Choroid plexus epithelial cell (primary cell): ENCODE measurements at regions not wholly inside any gene's neighbourhood (a gene's known extent, or its start where the extent isn't known, plus 50 kb on each side); places are given as distances from the start of the nearest gene placed in this dataset.

Source experiments
- DNase-seq: peaks from one replicate; pipeline ENCODE4 v3.0.0-alpha.2; 2010; ENCODE audit warnings: low read depth
- H3K4me3 ChIP-seq: 2 replicates; pipeline ENCODE4 v1.5.1; 2011; ENCODE audit warnings: low read depth, mild to moderate bottlenecking, control low read depth, low read length, moderate library complexity
- TF ChIP-seq, protein P1 (sequence below): conservative IDR thresholded peaks from 2 replicates; pipeline ENCODE4 v1.5.1; 2011; ENCODE audit warnings: low read depth, mild to moderate bottlenecking, control low read depth, inconsistent platforms, low read length, moderate library complexity

DNA sequence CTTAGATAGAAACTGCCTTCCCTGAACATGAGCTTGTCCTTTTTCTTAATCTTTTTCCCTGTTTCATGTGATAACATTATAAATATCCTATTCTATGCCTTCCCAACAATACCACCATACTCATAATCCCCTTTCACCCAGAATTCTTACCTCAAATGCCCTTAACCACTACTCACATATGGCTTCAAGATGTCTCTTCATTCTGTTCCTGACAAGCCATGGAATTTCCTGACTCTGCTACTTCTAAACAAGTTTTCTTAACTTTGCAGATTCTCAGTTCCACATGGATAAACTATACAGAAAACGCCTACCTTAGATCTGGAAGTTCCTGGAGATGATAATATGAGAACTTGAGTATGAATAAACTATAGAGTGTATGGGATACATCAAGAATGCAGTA lies 1217.8 kb downstream of the CDH8 start:
- no peak for DNase-seq
- H3K4me3 ChIP-seq: no peak overlapping the region
- TF ChIP-seq, protein P1, sequence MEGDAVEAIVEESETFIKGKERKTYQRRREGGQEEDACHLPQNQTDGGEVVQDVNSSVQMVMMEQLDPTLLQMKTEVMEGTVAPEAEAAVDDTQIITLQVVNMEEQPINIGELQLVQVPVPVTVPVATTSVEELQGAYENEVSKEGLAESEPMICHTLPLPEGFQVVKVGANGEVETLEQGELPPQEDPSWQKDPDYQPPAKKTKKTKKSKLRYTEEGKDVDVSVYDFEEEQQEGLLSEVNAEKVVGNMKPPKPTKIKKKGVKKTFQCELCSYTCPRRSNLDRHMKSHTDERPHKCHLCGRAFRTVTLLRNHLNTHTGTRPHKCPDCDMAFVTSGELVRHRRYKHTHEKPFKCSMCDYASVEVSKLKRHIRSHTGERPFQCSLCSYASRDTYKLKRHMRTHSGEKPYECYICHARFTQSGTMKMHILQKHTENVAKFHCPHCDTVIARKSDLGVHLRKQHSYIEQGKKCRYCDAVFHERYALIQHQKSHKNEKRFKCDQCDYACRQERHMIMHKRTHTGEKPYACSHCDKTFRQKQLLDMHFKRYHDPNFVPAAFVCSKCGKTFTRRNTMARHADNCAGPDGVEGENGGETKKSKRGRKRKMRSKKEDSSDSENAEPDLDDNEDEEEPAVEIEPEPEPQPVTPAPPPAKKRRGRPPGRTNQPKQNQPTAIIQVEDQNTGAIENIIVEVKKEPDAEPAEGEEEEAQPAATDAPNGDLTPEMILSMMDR: no peak

DNA sequence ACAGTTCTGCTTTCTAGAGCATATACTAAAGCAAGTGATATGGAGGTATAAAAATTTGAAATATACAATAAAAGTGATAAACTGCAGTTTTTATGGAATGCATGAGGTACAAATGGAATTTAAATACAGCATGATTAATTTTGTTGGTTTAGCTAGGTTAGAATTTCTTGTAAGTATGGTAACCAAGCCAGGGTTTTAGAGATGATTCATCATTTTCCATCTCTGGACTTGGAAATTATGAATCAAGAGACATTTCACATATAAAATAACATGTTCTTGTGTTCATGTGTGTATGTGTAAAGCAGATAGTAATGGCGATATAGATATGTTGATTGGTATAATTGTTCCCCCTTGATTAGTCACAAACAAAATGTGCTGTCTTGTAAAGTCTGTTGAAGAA lies 1219.8 kb downstream of the CDH8 start:
- no peak for DNase-seq
- TF ChIP-seq, protein P1: no peak

DNA sequence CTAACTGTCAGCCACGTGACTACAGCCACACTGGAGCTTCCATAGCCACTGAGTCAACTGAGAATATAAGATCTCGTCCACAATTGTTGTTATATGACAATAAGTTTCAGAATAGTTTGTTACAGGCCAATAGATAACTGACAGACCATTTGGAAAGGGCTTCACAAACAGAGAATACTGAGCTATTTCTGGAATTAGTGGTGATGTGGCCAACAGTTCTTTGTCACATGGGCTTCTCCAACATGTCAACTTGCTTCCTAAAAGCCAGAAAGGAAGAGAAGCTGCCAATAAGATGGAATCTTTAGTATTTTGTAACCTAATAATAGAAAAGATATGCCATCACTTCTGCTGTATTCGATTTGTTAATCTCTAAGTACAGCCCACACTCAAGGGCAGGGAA lies 1220.4 kb downstream of the CDH8 start:
- TF ChIP-seq, protein P1: no peak
- no peak for DNase-seq
- H3K4me3 ChIP-seq: no peak overlapping the region

More for the DNA sequence above, 1219.8 kb downstream of the CDH8 start:
- H3K4me3 ChIP-seq: no peak overlapping the region

DNA sequence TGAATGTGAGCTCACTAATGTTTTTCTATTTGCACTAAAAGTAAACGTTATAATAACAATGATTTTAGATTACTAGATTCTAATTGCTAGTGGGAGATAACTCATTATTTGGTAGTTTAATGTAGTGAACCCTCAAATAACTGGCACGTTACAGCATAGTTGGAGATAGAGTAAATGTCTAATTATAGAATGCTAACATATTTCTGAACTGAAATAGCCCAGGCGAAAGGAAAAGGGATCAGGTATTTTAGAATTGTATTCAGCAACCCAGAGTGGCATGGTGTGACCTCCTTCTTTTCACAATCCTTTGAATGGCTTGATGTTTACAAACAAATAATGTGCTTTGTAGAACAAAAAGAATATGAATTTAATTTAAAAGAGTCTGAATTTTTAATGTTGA lies 1221.2 kb downstream of the CDH8 start:
- H3K4me3 ChIP-seq: no peak overlapping the region
- no peak for DNase-seq
- TF ChIP-seq, protein P1: no peak

DNA sequence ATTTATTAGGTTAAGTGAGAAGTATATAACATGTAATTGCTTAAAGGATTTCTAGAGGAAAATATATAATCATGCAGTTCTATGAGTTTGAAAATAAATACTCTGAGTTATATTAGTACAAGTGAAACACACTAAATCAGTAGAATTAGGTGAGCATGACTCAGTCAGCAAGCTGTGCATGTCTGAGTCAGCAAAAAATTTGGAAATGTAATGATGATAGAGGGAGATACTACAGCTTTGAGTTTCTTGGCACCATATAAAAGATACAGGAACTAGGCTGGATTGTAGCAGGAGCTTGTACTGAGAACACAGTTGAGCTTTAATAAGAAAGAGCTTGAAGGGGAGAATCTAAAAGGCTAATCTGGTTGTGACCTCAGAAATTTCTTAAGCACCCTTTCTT lies 1224.6 kb downstream of the CDH8 start:
- H3K4me3 ChIP-seq: no peak overlapping the region
- TF ChIP-seq, protein P1: no peak
- DNase-seq: no peak

DNA sequence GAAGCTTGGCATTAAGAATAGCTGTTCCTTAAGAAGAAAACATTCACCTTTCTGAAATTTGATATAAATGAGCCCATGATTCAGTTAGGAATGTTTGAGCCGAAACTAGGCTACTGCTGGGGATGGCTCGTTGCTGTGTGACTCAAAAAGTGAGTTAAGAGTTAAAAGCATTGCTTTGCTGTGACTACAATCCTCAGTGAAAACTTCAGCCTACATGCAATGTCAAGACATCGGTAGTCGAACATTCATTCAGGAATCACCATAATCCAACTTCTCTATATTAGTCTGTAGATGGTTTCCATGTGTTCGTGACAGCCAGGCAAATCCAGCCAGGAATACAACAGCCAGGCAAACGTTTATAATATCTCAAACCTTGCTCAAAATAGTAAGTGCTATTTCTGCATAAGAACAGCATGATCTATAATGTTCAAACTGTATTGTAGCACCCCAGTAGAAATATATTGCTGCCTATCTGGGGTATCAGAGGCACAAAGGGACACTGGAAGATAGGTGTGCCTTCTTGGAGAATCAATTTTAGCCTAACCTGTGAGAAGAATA lies 1225.1 kb downstream of the CDH8 start:
- no peak for DNase-seq
- TF ChIP-seq, protein P1: no peak
- H3K4me3 ChIP-seq: no peak overlapping the region

DNA sequence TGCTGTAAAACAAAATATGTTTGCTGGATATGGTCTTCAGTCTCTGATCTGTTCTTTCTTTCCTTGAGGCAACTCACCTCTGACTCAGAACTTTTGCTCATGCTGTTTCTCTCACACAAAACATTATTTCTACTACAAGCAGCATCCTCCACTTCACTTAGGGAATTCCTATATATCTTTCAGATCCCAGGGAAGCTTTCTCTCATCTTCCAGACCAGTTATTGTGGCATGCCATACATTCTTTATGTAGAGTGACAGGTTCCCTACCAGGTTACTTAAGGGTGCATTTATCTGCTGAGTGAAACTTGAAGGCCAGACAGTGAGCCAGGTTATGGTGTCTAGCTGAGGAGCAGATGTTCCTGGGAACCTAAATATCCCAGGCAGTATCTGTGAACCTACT lies 1226.0 kb downstream of the CDH8 start:
- no peak for DNase-seq
- TF ChIP-seq, protein P1: no peak
- H3K4me3 ChIP-seq: no peak overlapping the region
